ENCODE measurements at regions not wholly inside any gene's neighbourhood (a gene's known extent, or its start where the extent isn't known, plus 50 kb on each side); places are given as distances from the start of the nearest gene placed in this dataset.

- no peaks in the 10 kb centered on the region for H3K27me3 Mint-ChIP-seq
Measured at GRCh38 chr5:126062398-126063221, 360.6 kb upstream of the GRAMD2B start.

GRCh38 chr5:126065061-126065460, 358.1 kb upstream of the GRAMD2B start:
- Mint-ChIP-seq H3K9me3 (peaks cover 13% of the 10 kb centered on the region), H3K27ac (ENCODE audit: low read depth) (no peak overlapping the region), H3K4me3 (no peak overlapping the region), H3K4me1 (no peaks in the 10 kb centered on the region), H3K36me3 (ENCODE audit: insufficient read depth) (no peaks in the 10 kb centered on the region), H3K27me3 (no peaks in the 10 kb centered on the region)
- DNase-seq (ENCODE audit: low spot score in 2 of 2) = no peak
- ATAC-seq (replicated peaks; ENCODE audit: extremely low read depth, poor library complexity, severe bottlenecking) = no peak

More at GRCh38 chr5:126062398-126063221, 360.6 kb upstream of the GRAMD2B start:
- H3K4me1 Mint-ChIP-seq = no peaks in the 10 kb centered on the region
- H3K36me3 Mint-ChIP-seq (ENCODE audit: insufficient read depth) = no peaks in the 10 kb centered on the region
- DNase-seq (ENCODE audit: low spot score in 2 of 2) (no peak), ATAC-seq (replicated peaks; ENCODE audit: extremely low read depth, poor library complexity, severe bottlenecking) (no peak)
- H3K4me3 Mint-ChIP-seq = no peak overlapping the region
- H3K9me3 Mint-ChIP-seq = peaks cover 13% of the 10 kb centered on the region
- no peak overlapping the region for H3K27ac Mint-ChIP-seq (ENCODE audit: low read depth)

- Mint-ChIP-seq H3K4me3 (no peak overlapping the region), H3K36me3 (ENCODE audit: insufficient read depth) (no peaks in the 10 kb centered on the region), H3K27ac (ENCODE audit: low read depth) (no peak overlapping the region), H3K4me1 (no peaks in the 10 kb centered on the region), H3K9me3 (peaks cover 16% of the 10 kb centered on the region), H3K27me3 (no peaks in the 10 kb centered on the region)
- ATAC-seq (replicated peaks; ENCODE audit: extremely low read depth, poor library complexity, severe bottlenecking) (no peak), DNase-seq (ENCODE audit: low spot score in 2 of 2) (no peak)
Measured at GRCh38 chr5:126066836-126067235, 356.4 kb upstream of the GRAMD2B start.

GRCh38 chr5:126067404-126067803, 355.8 kb upstream of the GRAMD2B start:
- Mint-ChIP-seq H3K4me3 (no peak overlapping the region), H3K27ac (ENCODE audit: low read depth) (no peak overlapping the region), H3K9me3 (peaks cover 18% of the 10 kb centered on the region), H3K36me3 (ENCODE audit: insufficient read depth) (no peaks in the 10 kb centered on the region), H3K4me1 (no peaks in the 10 kb centered on the region), H3K27me3 (no peaks in the 10 kb centered on the region)
- no peak for ATAC-seq (replicated peaks; ENCODE audit: extremely low read depth, poor library complexity, severe bottlenecking)
- no peak for DNase-seq (ENCODE audit: low spot score in 2 of 2)

GRCh38 chr5:126069329-126069728, 353.9 kb upstream of the GRAMD2B start:
- no peaks in the 10 kb centered on the region for H3K36me3 Mint-ChIP-seq (ENCODE audit: insufficient read depth)
- H3K9me3 Mint-ChIP-seq = peaks cover 29% of the 10 kb centered on the region
- no peaks in the 10 kb centered on the region for H3K27me3 Mint-ChIP-seq
- H3K4me1 Mint-ChIP-seq = no peaks in the 10 kb centered on the region
- H3K27ac Mint-ChIP-seq (ENCODE audit: low read depth) = no peak overlapping the region
- no peak overlapping the region for H3K4me3 Mint-ChIP-seq
- ATAC-seq (replicated peaks; ENCODE audit: extremely low read depth, poor library complexity, severe bottlenecking) = no peak
- no peak for DNase-seq (ENCODE audit: low spot score in 2 of 2)

GRCh38 chr5:126070481-126070880, 352.7 kb upstream of the GRAMD2B start:
- no peak for DNase-seq (ENCODE audit: low spot score in 2 of 2)
- H3K9me3 Mint-ChIP-seq = peaks cover 20% of the 10 kb centered on the region
- H3K27ac Mint-ChIP-seq (ENCODE audit: low read depth) = no peak overlapping the region
- no peak overlapping the region for H3K4me3 Mint-ChIP-seq
- no peaks in the 10 kb centered on the region for H3K27me3 Mint-ChIP-seq
- no peaks in the 10 kb centered on the region for H3K4me1 Mint-ChIP-seq
- H3K36me3 Mint-ChIP-seq (ENCODE audit: insufficient read depth) = no peaks in the 10 kb centered on the region
- no peak for ATAC-seq (replicated peaks; ENCODE audit: extremely low read depth, poor library complexity, severe bottlenecking)

GRCh38 chr5:126074538-126074937, 348.7 kb upstream of the GRAMD2B start:
- peaks cover 16% of the 10 kb centered on the region for H3K9me3 Mint-ChIP-seq
- H3K36me3 Mint-ChIP-seq (ENCODE audit: insufficient read depth) = no peaks in the 10 kb centered on the region
- DNase-seq (ENCODE audit: low spot score in 2 of 2) = no peak
- H3K4me3 Mint-ChIP-seq = no peak overlapping the region
- no peaks in the 10 kb centered on the region for H3K27me3 Mint-ChIP-seq
- ATAC-seq (replicated peaks; ENCODE audit: extremely low read depth, poor library complexity, severe bottlenecking) = no peak
- H3K4me1 Mint-ChIP-seq = no peaks in the 10 kb centered on the region
- no peak overlapping the region for H3K27ac Mint-ChIP-seq (ENCODE audit: low read depth)

GRCh38 chr5:126079266-126079665, 343.9 kb upstream of the GRAMD2B start:
- ATAC-seq (replicated peaks; ENCODE audit: extremely low read depth, poor library complexity, severe bottlenecking) (no peak), DNase-seq (ENCODE audit: low spot score in 2 of 2) (no peak)
- no peak overlapping the region for H3K27ac Mint-ChIP-seq (ENCODE audit: low read depth)
- H3K27me3 Mint-ChIP-seq = no peaks in the 10 kb centered on the region
- peaks cover 14% of the 10 kb centered on the region for H3K9me3 Mint-ChIP-seq
- H3K4me3 Mint-ChIP-seq = no peak overlapping the region
- H3K4me1 Mint-ChIP-seq = no peaks in the 10 kb centered on the region
- H3K36me3 Mint-ChIP-seq (ENCODE audit: insufficient read depth) = no peaks in the 10 kb centered on the region

GRCh38 chr5:126081209-126081608, 342.0 kb upstream of the GRAMD2B start:
- ATAC-seq (replicated peaks; ENCODE audit: extremely low read depth, poor library complexity, severe bottlenecking) = no peak
- H3K27me3 Mint-ChIP-seq = no peaks in the 10 kb centered on the region
- H3K4me1 Mint-ChIP-seq = no peaks in the 10 kb centered on the region
- H3K36me3 Mint-ChIP-seq (ENCODE audit: insufficient read depth) = no peaks in the 10 kb centered on the region
- DNase-seq (ENCODE audit: low spot score in 2 of 2) = no peak
- H3K9me3 Mint-ChIP-seq = peaks cover 14% of the 10 kb centered on the region
- H3K4me3 Mint-ChIP-seq = no peak overlapping the region
- H3K27ac Mint-ChIP-seq (ENCODE audit: low read depth) = no peak overlapping the region

- Mint-ChIP-seq H3K36me3 (ENCODE audit: insufficient read depth) (no peaks in the 10 kb centered on the region), H3K4me3 (no peak overlapping the region), H3K4me1 (no peaks in the 10 kb centered on the region), H3K9me3 (peaks cover 14% of the 10 kb centered on the region), H3K27me3 (no peaks in the 10 kb centered on the region), H3K27ac (ENCODE audit: low read depth) (no peak overlapping the region)
- ATAC-seq (replicated peaks; ENCODE audit: extremely low read depth, poor library complexity, severe bottlenecking) = no peak
- no peak for DNase-seq (ENCODE audit: low spot score in 2 of 2)
Measured at GRCh38 chr5:126093041-126093440, 330.2 kb upstream of the GRAMD2B start.

- H3K27ac Mint-ChIP-seq (ENCODE audit: low read depth) = no peak overlapping the region
- DNase-seq (ENCODE audit: low spot score in 2 of 2) (no peak), ATAC-seq (replicated peaks; ENCODE audit: extremely low read depth, poor library complexity, severe bottlenecking) (no peak)
- H3K27me3 Mint-ChIP-seq = no peaks in the 10 kb centered on the region
- H3K4me3 Mint-ChIP-seq = no peak overlapping the region
- H3K9me3 Mint-ChIP-seq = peaks cover 9% of the 10 kb centered on the region
- H3K36me3 Mint-ChIP-seq (ENCODE audit: insufficient read depth) = no peaks in the 10 kb centered on the region
- H3K4me1 Mint-ChIP-seq = no peaks in the 10 kb centered on the region
Measured at GRCh38 chr5:126093718-126094117, 329.5 kb upstream of the GRAMD2B start.

- no peaks in the 10 kb centered on the region for H3K27me3 Mint-ChIP-seq
- DNase-seq (ENCODE audit: low spot score in 2 of 2) (no peak), ATAC-seq (replicated peaks; ENCODE audit: extremely low read depth, poor library complexity, severe bottlenecking) (no peak)
- no peaks in the 10 kb centered on the region for H3K36me3 Mint-ChIP-seq (ENCODE audit: insufficient read depth)
- no peak overlapping the region for H3K4me3 Mint-ChIP-seq
- no peaks in the 10 kb centered on the region for H3K4me1 Mint-ChIP-seq
- H3K9me3 Mint-ChIP-seq = peaks cover 5% of the 10 kb centered on the region
- no peak overlapping the region for H3K27ac Mint-ChIP-seq (ENCODE audit: low read depth)
Measured at GRCh38 chr5:126094991-126095390, 328.2 kb upstream of the GRAMD2B start.

GRCh38 chr5:126096442-126097006, 326.7 kb upstream of the GRAMD2B start:
- Mint-ChIP-seq H3K27ac (ENCODE audit: low read depth) (no peak overlapping the region), H3K4me3 (no peak overlapping the region), H3K9me3 (peaks cover 10% of the 10 kb centered on the region), H3K4me1 (no peaks in the 10 kb centered on the region), H3K27me3 (no peaks in the 10 kb centered on the region), H3K36me3 (ENCODE audit: insufficient read depth) (no peaks in the 10 kb centered on the region)
- no peak for DNase-seq (ENCODE audit: low spot score in 2 of 2)
- ATAC-seq (replicated peaks; ENCODE audit: extremely low read depth, poor library complexity, severe bottlenecking) = no peak
